NCI-H526 treated with DMSO at 0.1 percent for 48 hours (cell line): ENCODE measurements at regions not wholly inside any gene's neighbourhood (a gene's known extent, or its start where the extent isn't known, plus 50 kb on each side); places are given as distances from the start of the nearest gene placed in this dataset.
"Not testable (repeated sequence)": the region's sequence is repeated elsewhere in the genome, so short reads cannot be mapped to it uniquely, and the experiment has no call there.

Source experiments
- DNase-seq: peaks from one replicate; lab custom pipeline; 2025; lab: John Stamatoyannopoulos, UW

GRCh38 chr7:82701949-82702348 lies 258.4 kb upstream of the CACNA2D1 start:
- no peak for DNase-seq

- no peak for DNase-seq
Measured at GRCh38 chr7:82700741-82701140, 257.2 kb upstream of the CACNA2D1 start.

GRCh38 chr7:82699773-82700186 lies 256.2 kb upstream of the CACNA2D1 start:
- DNase-seq = no peak

- DNase-seq = no peak
Measured at GRCh38 chr7:82697897-82698296, 254.3 kb upstream of the CACNA2D1 start.

- no peak for DNase-seq
Measured at GRCh38 chr7:82696631-82697030, 253.1 kb upstream of the CACNA2D1 start.

GRCh38 chr7:82694022-82694421 lies 250.4 kb upstream of the CACNA2D1 start:
- no peak for DNase-seq

- DNase-seq = no peak
Measured at GRCh38 chr7:82690929-82691328, 247.4 kb upstream of the CACNA2D1 start.

GRCh38 chr7:82685214-82685613 lies 241.6 kb upstream of the CACNA2D1 start:
- DNase-seq = no peak

- no peak for DNase-seq
Measured at GRCh38 chr7:82678716-82679115, 235.1 kb upstream of the CACNA2D1 start.

- DNase-seq = no peak
Measured at GRCh38 chr7:82678259-82678658, 234.7 kb upstream of the CACNA2D1 start.

GRCh38 chr7:82677493-82677892 lies 233.9 kb upstream of the CACNA2D1 start:
- DNase-seq = no peak

- no peak for DNase-seq
Measured at GRCh38 chr7:82676777-82677463, 233.3 kb upstream of the CACNA2D1 start.

- DNase-seq = no peak
Measured at GRCh38 chr7:82675396-82675795, 231.8 kb upstream of the CACNA2D1 start.

GRCh38 chr7:82674268-82674667 lies 230.7 kb upstream of the CACNA2D1 start:
- no peak for DNase-seq

- no peak for DNase-seq
Measured at GRCh38 chr7:82672078-82672477, 228.5 kb upstream of the CACNA2D1 start.

GRCh38 chr7:82669141-82669540 lies 225.6 kb upstream of the CACNA2D1 start:
- DNase-seq = no peak

GRCh38 chr7:82668676-82669075 lies 225.1 kb upstream of the CACNA2D1 start:
- no peak for DNase-seq

GRCh38 chr7:82665966-82666507 lies 222.5 kb upstream of the CACNA2D1 start:
- no peak for DNase-seq

GRCh38 chr7:82655965-82656364 lies 212.4 kb upstream of the CACNA2D1 start:
- DNase-seq = no peak

GRCh38 chr7:82650095-82650494 lies 206.5 kb upstream of the CACNA2D1 start:
- DNase-seq = not testable (repeated sequence)

GRCh38 chr7:82633592-82633991 lies 190.0 kb upstream of the CACNA2D1 start:
- no peak for DNase-seq

- no peak for DNase-seq
Measured at GRCh38 chr7:82631998-82632397, 188.4 kb upstream of the CACNA2D1 start.

- no peak for DNase-seq
Measured at GRCh38 chr7:82629583-82629982, 186.0 kb upstream of the CACNA2D1 start.

GRCh38 chr7:82625377-82625776 lies 181.8 kb upstream of the CACNA2D1 start:
- no peak for DNase-seq
